ENCODE measurements at regions not wholly inside any gene's neighbourhood (a gene's known extent, or its start where the extent isn't known, plus 50 kb on each side); places are given as distances from the start of the nearest gene placed in this dataset.

DNA sequence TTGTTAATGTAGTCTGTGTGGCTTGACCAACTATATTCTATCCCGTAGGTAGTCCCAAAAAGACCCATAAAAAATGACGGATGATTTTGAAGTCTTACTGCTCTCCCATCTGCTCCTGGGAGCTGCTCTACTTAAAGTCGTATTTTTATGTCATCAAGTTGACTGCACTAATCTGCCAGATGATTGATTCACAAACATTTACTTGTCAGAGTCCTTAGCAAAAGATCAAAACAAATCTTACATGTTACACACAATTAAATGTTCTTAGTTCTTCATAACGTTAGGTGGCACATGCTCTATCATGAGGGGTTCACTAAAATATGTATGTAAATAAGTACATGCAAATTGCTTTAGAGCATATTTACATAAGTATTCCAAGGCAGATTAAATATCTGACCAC lies 498.3 kb upstream of the LRRTM4 start:
- Histone ChIP-seq H2BK20ac (ENCODE audit: low read depth, low read length) (no peak overlapping the region), H2BK15ac (ENCODE audit: low read depth, low read length) (no peak overlapping the region), H4K5ac (ENCODE audit: low read depth, low read length) (no peak overlapping the region), H3K4me1 (ENCODE audit: control insufficient read depth, insufficient read depth, low read length) (no peaks in the 10 kb centered on the region), H2AK9ac (replicated peaks; ENCODE audit: low read depth, low read length, poor library complexity) (no peak overlapping the region), H3K14ac (replicated peaks; ENCODE audit: low read depth, low read length) (no peak overlapping the region), H4K8ac (ENCODE audit: low read depth in 2 of 2, low read length in 2 of 2) (no peak overlapping the region), H3K23ac (ENCODE audit: low read depth, low read length) (no peak overlapping the region), H2BK5ac (ENCODE audit: low read depth, low read length, poor library complexity, severe bottlenecking) (no peak overlapping the region), H3K4me3 (ENCODE audit: insufficient read depth, low read depth, low read length) (no peak overlapping the region), H2BK120ac (ENCODE audit: low read depth, low read length) (no peak overlapping the region), H3K4ac (ENCODE audit: low read depth, low read length) (no peak overlapping the region), H3K9ac (ENCODE audit: low read depth, low read length) (no peak overlapping the region), H3K56ac (ENCODE audit: extremely low read depth, insufficient read depth, low read length) (no peak overlapping the region), H3K79me1 (ENCODE audit: low read depth in 1 of 2, low read length in 2 of 2) (no peaks in the 10 kb centered on the region), H3K4me2 (ENCODE audit: low read depth, low read length) (no peak overlapping the region), H3K27me3 (ENCODE audit: control insufficient read depth, insufficient read depth, low read length) (no peaks in the 10 kb centered on the region), H4K91ac (ENCODE audit: insufficient read depth, low read depth, low read length) (no peak overlapping the region), H3K36me3 (ENCODE audit: control insufficient read depth, insufficient read depth, low read length) (no peaks in the 10 kb centered on the region), H2AK5ac (ENCODE audit: low read depth, low read length) (no peak overlapping the region), H3K9me1 (ENCODE audit: insufficient read depth, low read length) (no peaks in the 10 kb centered on the region), H4K20me1 (ENCODE audit: insufficient read depth, low read length) (no peaks in the 10 kb centered on the region), H3K27ac (ENCODE audit: insufficient read depth, low read length) (no peak overlapping the region), H3K18ac (ENCODE audit: low read depth, low read length) (no peak overlapping the region), H2AFZ (replicated peaks; ENCODE audit: low read length, poor library complexity) (no peak overlapping the region), H3K9me3 (ENCODE audit: control insufficient read depth, insufficient read depth, low read length) (peaks cover 7% of the 10 kb centered on the region)
- dilution Hi-C loops (cut with HindIII; ENCODE audit: low sequenced_read_pairs, unreplicated experiment) = no loop called here
- no TSS peak for BruUV-seq (replicated peaks)
- POLR2A ChIA-PET (ENCODE audit: unreplicated experiment) = no interaction called here
- CTCF ChIA-PET = no interaction called here
- no CpG with 5 or more reads among the region's 4 CpGs for WGBS, 2 experiments (ENCODE audit: extremely low coverage in 2 of 2, insufficient read length in 1 of 2)
- ATAC-seq (ENCODE audit: low read depth) = no peak
- in situ Hi-C loops (cut with MboI; ENCODE audit: low sequenced_read_pairs) = no loop called here
- intact Hi-C loops (cut with micrococcal nuclease) = no loop called here
- TF ChIP-seq RAD21 (IDR thresholded peaks at IDR 0.05; ENCODE audit: low read length) (no peak), ELK1 (IDR thresholded peaks at IDR 0.05; ENCODE audit: borderline replicate concordance, low read depth, low read length) (no peak), USF2 (IDR thresholded peaks at IDR 0.05; ENCODE audit: low read depth, low read length) (no peak), MXI1 (IDR thresholded peaks at IDR 0.05; ENCODE audit: borderline replicate concordance, low read depth, low read length) (no peak), MAFK (IDR thresholded peaks at IDR 0.05; ENCODE audit: low read depth, low read length) (no peak), BHLHE40 (IDR thresholded peaks at IDR 0.05; ENCODE audit: low read depth, low read length) (no peak), MAZ (IDR thresholded peaks at IDR 0.05; ENCODE audit: borderline replicate concordance, low read depth, low read length) (no peak), POLR2A (IDR thresholded peaks at IDR 0.05; ENCODE audit: low read depth, low read length) (no peak), CHD1 (IDR thresholded peaks at IDR 0.05; ENCODE audit: low read depth, low read length) (no peak), RFX5 (IDR thresholded peaks at IDR 0.05; ENCODE audit: low read depth, low read length) (no peak), RCOR1 (IDR thresholded peaks at IDR 0.05; ENCODE audit: insufficient replicate concordance, low read length) (no peak), NFE2L2 (IDR thresholded peaks at IDR 0.05; ENCODE audit: low read depth, low read length) (no peak), SMC3 (IDR thresholded peaks at IDR 0.05; ENCODE audit: low read depth, low read length) (no peak), FOS (IDR thresholded peaks at IDR 0.05; ENCODE audit: low read depth, low read length) (no peak)
- DNase-seq = no peak

Measured in IMR-90 (cell line).